Choroid plexus epithelial cell (primary cell): ENCODE measurements at regions not wholly inside any gene's neighbourhood (a gene's known extent, or its start where the extent isn't known, plus 50 kb on each side); places are given as distances from the start of the nearest gene placed in this dataset.

Experiments used
- DNase-seq: peaks from one replicate; pipeline ENCODE4 v3.0.0-alpha.2; 2010; ENCODE audit warnings: low read depth
- H3K4me3 ChIP-seq: 2 replicates; pipeline ENCODE4 v1.5.1; 2011; ENCODE audit warnings: low read depth, mild to moderate bottlenecking, control low read depth, low read length, moderate library complexity
- CTCF ChIP-seq: conservative IDR thresholded peaks from 2 replicates; pipeline ENCODE4 v1.5.1; 2011; ENCODE audit warnings: low read depth, mild to moderate bottlenecking, control low read depth, inconsistent platforms, low read length, moderate library complexity

- no peak for DNase-seq
- no peak overlapping the region for H3K4me3 ChIP-seq
- no peak for TF ChIP-seq CTCF
Observed at GRCh38 chr17:63344383-63344782, 101.7 kb downstream of the CYB561 start.

DNA sequence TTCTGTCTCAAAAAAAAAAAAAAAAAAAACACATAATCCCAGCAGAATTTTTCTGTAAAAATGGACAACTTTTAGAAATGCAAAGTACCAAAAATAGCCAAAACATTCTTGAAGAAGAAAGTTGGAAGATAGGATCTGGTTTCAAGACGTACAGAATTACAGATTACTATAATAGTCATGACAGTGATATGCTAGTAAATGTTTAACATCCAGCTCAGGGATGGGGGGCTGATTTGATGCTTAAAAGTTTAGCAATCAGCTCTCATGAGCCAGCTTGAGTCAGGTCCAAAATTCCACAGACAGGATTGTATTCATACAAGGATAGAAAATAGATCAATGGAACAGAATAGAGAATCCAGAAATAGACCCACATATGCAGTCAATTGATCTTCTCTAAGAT lies 100.5 kb downstream of the CYB561 start:
- H3K4me3 ChIP-seq = no peak overlapping the region
- no peak for DNase-seq
- TF ChIP-seq CTCF = no peak

DNA sequence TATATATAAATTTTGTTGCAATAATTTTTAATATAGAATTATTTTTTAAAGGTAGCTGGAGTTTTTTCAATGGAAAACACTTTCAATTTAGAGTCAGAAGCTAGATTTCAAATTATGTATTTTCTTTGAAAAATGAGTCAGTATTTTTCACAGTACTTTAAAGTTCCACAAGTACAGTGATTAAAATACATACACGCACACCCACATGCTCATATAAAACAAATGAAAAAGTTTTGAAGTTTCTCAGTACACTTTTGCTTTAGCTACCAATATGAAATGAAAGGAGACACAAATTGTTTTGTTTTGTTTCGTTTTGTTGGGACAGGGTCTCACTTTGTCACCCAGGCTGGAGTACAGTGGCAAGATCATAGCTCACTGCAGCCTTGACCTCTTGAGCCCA lies 98.6 kb downstream of the CYB561 start:
- no peak for TF ChIP-seq CTCF
- no peak overlapping the region for H3K4me3 ChIP-seq

DNA sequence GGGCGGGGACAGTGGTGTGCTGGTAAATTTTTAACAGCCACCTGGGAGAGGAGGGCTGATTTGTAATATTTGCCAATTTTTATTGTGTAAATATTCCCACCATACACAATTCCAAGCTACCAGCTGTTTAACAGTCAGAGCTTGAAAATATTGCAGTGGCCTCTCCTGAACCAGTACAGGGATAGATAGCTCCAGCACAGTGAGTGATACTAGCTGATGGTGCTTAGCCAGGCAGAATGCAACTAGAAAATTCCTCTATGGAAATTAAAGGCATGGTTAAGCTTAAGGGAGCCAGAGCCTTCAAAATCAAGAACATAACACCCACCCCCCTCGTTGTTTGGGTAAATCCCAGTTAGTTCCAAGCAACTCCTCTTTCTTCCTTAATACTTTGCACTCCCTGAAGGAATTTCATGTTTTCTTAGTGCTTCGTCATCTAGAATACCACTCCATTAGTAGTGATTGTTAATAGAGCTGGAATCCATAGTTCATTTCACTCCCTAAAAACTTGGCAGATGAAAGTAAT lies 96.6 kb downstream of the CYB561 start:
- no peak overlapping the region for H3K4me3 ChIP-seq
- TF ChIP-seq CTCF = no peak
- DNase-seq = no peak

More for the DNA sequence above, 98.6 kb downstream of the CYB561 start:
- no peak for DNase-seq

- TF ChIP-seq CTCF = no peak
- H3K4me3 ChIP-seq = no peak overlapping the region
- DNase-seq = no peak
Observed at GRCh38 chr17:63350364-63350763, 95.7 kb downstream of the CYB561 start.

DNA sequence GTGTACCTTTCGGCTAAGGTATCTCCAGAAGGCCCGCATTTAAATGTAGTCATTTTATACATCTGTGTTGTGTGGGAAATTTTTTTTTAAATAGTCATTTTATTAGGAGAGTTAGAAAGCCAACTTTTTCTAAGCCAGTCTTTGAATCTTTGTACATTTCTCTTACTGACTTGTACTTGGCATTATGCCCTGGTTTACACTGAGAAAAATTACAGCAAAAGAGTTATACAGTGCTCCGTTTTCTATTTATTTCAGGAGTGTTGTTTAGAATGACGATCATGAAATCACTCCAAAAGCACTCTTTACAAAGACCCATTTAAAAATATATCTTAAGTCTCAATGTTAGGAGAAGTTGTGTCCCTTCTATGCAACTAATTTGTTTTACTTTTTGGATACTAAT lies 91.8 kb downstream of the CYB561 start:
- no peak for TF ChIP-seq CTCF
- no peak for DNase-seq
- H3K4me3 ChIP-seq = no peak overlapping the region

DNA sequence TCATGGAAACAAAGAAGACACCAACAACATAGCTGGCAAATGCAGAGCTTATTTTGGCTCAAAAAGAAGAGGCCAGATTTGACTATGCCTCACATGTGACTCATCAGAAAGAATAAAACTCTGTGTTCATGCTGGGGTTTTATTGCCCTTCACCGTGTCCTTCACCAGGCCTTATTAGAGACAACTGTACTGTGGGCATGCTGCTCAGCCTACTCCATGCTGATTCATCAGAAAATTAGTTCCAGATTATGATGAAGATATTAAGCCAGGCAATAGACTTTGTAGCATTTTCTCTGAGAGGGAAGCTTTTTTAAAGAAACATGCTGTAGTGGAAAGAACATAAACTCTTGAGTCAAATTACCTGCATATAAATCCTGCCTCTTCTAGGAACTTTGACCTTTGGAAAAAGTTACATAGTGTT lies 89.8 kb downstream of the CYB561 start:
- no peak overlapping the region for H3K4me3 ChIP-seq
- TF ChIP-seq CTCF = no peak
- DNase-seq = peak; percentile 86
